Left colon (tissue), 2 donors: ENCODE measurements at regions not wholly inside any gene's neighbourhood (a gene's known extent, or its start where the extent isn't known, plus 50 kb on each side); places are given as distances from the start of the nearest gene placed in this dataset.
"Not testable (repeated sequence)": the region's sequence is repeated elsewhere in the genome, so short reads cannot be mapped to it uniquely, and the experiment has no call there.

ENCODE experiments used
- ATAC-seq: fragments of 200-7000 bp; cut with Tn5 transposase; one replicate; pipeline ENCODE4 v1.9.1; 2020; ENCODE audit warnings: mild to moderate bottlenecking, moderate library complexity
- DNase-seq, 2 donors: peaks; one replicate each; pipeline ENCODE4 v3.0.0-alpha.2; 2020
- intact Hi-C, 2 donors: fragments of 100-400 bp; cut with DNase I in 1 of 2; cut with micrococcal nuclease in 1 of 2; formaldehyde crosslinking; loops; one replicate each; pipeline versions ENCODE4 v1.11.2 to v1.14.0; 2022; cut with DNase I, micrococcal nuclease
- donor health status: DM: no; HTN: no; CAD: no.
- donor health status: DM: yes; HTN: yes; CAD: no.

DNA sequence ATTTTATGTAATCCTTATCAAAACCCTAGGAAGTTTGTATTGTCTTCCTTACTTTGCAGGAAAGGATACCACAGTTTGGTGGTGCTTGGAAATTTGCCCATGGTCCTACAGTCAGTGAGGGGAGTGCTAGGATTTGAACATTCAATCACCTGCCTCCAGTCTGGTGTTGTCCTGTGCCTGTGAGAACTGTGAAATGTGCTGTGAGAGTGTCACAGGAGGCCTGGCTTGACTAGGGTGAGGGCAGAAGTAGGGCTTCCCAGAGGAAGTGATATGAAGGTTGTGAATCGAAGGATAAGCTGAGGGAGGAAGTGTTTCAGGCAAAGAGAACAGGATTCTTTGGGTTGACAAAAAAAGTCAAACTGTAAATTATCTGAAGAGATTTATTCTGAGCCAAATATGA is 424.4 kb downstream of the TMEM135 start:
- DNase-seq (no peak), ATAC-seq (no peak)
- intact Hi-C loops = no loop called here

DNA sequence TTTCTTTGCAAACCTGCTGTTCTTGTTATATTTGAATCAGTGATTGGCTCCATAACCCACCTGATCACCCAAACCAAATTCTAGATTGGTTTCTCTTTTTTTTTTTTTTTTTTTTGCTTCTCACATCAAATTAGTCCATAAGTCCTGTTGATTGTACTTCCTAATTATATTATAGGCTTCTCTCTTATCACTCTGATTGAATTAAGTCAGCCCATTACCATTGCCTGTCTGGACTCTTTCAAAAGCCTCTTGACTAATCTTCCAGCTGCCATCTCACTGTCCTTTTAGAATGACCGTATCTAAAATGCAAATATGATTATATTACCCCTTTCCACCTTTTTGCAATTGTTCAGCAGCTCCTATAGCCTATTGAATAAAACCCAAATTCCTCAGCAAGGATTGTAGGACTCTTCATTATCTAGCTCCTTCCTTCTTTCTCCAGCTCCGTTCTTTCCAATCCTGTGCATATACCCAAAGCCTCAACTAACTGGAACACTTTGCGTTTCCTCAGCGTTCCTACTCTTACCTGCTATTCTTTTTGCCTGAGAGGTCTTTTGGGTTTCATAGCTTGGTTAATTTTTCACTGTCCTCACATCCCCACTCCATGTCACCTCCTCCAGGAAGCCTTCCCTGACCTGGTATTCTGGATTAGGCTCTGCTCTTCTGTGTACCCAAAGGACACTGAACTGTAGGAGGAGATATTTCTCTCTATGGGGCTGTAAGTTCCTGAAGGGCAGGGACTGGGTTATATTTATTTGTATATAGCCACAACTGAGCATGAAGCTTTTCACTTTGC is 423.3 kb downstream of the TMEM135 start:
- no peak for DNase-seq
- intact Hi-C loops = no loop called here
- ATAC-seq = no peak

DNA sequence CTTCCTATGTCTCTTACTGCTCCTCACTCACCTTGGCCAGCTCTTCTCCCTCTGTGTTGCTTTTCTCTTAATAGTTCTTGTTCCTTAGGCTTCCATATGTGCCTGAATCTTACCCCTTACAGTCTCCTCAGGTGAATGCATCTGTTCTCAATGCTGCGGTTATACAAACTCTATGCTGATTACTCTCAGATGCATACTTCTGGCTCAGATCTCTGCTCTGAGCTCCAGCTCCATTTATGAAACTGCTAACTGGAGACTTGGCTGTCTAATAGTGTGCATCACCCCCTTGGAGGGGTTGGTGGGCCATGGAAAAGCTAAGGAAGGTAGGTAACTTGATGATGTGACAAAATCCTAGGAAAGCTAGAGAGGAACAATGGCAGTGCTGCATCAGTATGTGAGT is 422.5 kb downstream of the TMEM135 start:
- intact Hi-C loops = no loop called here
- ATAC-seq (no peak), DNase-seq (no peak)

DNA sequence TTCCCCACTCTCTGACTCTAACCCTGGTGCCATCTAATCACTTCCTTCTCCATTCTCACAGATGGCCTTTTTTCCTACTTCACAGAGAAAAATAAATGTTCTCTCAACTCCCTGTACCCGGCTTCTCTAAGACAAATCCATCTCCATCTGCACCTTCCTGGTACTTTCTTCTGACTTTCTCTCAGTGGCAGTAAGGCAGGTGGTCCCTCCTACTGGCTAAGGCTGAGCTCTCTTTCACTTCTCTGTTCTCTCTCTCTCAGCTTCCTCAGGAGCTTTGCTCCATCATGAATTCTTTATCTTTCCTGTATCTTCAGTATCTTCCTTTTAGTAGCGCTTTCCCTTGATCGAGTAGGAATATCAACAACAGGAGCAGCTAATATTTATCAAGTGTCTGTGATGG is 421.6 kb downstream of the TMEM135 start:
- intact Hi-C loops = no loop called here
- DNase-seq (no peak), ATAC-seq (no peak)

DNA sequence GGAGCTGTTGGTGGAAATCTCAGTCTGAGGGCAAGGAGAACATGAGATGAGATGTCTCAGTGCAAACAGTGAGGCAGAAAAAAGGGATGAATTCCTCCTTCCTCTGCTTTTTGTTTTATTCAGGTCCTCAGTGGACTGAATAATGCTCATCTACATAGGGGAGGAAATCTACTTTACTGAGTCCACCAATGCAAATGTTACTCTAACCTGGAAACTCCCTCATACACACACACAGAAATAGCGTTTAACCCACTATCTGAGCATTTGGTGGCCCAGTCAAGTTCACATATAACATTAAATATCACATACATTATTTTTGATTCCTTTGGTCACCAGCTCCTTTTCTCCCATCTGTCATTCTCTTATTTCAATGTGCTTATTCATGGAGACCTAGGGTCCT is 418.8 kb downstream of the TMEM135 start:
- DNase-seq (no peak), ATAC-seq (no peak)
- intact Hi-C loops = no loop called here

DNA sequence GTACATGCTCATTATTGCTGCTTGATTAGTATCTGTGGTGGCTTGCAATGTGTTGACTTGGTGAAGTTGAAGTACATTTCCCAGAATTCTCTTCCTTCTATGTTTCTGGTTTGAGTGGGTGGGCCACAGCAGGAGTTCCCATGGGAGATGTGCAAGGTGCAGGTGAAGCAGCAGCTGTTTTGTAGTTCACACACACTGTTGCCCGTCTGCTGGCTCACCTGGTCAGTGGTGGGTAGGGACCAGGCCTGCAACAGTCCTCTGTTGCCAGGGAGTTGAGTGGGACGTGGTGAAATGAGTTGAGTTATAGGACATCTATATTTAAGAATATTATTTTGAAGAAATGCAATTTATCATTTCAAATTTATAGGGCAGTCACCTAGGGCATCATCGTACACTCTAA is 417.4 kb downstream of the TMEM135 start:
- intact Hi-C loops = no loop called here
- DNase-seq (no peak), ATAC-seq (no peak)

DNA sequence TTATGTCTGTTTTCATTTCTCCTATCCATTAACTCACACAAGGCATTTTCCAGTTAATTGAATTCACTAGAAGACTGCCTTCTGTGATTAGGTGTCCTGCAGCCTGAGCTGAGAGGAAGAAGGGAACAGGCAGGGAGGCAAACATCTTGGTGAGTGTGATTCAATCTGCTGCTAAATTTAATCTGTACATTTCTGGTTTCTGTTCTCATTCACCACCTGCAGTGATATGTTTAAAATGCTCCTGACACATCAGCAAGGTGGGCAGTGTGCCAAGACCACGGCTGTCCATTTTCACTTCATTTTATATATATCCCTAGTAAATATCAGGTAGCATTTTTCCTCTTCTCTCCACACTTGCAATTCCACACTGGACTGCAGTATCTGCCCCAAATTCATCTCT is 416.5 kb downstream of the TMEM135 start:
- DNase-seq = peak; percentile 26 to 29
- ATAC-seq = no peak
- intact Hi-C loops = no loop called here

DNA sequence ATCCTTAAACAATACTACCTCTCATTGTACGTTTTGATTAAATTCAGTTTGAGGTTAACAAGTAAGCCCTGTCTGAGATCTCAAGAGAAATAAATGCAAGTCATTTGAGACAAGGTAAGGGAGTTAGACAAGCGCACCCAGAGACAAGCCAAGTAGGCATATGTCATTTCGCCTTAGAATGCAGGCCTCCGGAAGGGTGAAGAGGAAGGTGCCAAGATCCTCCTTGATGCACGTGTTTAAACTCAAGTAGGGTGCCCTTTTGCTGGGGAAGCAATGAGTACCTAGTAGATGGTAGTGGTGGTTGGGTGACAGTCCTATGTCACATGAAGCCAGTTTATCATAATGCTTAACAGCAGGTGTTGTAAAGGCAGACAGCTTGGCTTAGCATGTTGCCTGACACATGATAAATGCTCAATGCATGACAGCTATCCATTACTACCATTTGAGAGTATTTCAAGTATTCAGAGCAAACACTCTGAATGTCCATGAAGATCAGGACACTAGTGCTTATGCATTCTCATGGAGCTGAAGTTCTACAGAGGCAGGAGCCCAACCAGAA is 415.9 kb downstream of the TMEM135 start:
- intact Hi-C loops = no loop called here
- no peak for ATAC-seq
- no peak for DNase-seq

DNA sequence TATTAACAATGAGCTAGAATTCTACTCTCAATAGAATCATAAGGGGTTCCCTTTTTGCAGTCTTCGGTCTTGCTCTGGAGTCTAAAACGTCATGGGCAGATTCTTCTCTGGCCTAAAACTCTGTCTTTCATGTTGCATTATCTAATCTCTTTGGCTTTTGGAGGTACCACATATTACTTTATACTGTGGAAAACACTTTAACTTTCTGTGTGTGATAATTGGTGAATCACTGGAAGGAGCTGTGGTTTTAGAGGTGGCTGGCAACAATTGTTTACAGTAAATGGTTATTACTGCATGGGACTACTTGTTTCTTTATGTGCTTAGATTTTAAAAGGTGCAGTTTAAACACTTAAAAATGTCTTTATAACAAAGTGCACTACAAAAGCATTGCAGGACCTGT is 414.3 kb downstream of the TMEM135 start:
- intact Hi-C loops, DNase-seq, ATAC-seq: not testable (repeated sequence)

DNA sequence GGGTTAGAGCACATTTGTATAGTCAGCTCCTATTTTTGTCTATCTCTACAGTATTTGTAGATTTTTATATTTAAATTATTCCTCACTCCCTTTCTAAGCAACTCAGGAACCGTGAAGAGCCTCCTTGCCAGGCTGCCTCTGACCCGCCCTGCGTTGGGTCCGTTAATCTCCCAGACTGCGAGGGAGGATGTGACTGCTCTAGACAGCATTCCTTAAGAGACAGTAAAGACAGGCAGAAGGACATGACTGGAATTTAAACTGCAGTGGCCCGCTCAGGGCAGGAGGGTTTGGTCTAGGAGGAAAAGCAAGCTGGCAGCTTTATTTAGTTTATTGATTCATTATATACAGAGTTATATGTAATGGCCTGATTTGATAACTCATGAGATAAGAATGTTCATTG is 413.7 kb downstream of the TMEM135 start:
- DNase-seq (no peak), ATAC-seq (no peak)
- intact Hi-C loops = no loop called here

DNA sequence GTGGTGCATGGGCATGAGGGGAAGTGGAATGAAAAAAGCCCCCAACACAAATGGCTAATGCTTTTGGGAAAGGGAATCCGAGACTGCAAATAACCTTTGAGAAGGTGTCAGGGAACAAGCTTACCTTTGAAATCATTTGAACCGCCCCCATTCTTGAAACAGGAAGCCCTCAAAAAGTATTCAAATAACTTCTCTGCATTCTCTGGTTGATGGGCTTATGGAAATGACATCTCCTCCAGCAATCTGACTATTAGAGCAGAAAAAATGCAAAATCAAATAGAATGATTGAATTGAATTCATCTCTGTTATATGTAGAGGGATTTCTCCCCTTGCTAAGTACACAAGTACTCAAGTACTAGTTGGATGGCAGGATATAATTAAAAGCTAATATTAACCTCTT is 409.9 kb downstream of the TMEM135 start:
- DNase-seq (no peak), ATAC-seq (no peak)
- intact Hi-C loops = no loop called here

DNA sequence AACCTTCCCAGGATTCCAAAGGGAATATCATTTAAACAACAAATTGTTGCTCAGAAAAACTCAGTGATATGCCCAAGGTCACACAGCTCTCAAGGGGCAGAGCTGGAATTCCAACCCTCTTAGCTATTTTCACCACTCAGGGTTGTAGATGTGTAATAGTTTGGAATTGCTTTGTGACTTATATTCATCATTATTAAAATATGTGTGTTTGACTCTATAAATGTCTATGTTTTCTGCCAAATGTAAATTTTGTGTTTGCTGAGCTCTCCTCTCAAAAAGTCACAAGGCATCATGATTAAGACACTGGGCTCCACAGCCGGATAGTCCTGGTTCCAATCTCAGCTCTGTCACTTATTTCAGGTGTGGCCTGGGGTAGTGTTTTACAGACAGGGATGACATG is 407.3 kb downstream of the TMEM135 start:
- no peak for ATAC-seq

DNA sequence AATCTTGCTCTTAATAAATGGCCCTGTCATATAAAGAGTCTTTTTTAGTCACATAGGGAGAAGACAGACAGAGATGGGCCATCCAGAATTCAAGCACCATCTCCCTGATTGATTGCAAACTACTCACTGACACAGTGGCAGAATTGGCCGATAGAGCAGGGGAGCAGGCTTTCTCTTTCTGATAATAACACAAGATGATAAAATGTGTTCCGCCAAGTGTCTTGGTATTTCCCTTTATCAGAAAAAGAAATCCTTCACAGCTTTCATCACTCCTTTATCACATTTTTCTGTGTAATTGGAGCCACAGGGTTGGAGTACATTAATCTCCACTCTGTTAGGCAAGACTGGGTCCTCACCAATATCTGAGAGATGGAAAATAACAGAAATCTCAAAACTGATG is 406.0 kb downstream of the TMEM135 start:
- no peak for DNase-seq
- intact Hi-C loops = no loop called here
- no peak for ATAC-seq

More for the DNA sequence above, 407.3 kb downstream of the TMEM135 start:
- DNase-seq = no peak
- intact Hi-C loops = no loop called here

DNA sequence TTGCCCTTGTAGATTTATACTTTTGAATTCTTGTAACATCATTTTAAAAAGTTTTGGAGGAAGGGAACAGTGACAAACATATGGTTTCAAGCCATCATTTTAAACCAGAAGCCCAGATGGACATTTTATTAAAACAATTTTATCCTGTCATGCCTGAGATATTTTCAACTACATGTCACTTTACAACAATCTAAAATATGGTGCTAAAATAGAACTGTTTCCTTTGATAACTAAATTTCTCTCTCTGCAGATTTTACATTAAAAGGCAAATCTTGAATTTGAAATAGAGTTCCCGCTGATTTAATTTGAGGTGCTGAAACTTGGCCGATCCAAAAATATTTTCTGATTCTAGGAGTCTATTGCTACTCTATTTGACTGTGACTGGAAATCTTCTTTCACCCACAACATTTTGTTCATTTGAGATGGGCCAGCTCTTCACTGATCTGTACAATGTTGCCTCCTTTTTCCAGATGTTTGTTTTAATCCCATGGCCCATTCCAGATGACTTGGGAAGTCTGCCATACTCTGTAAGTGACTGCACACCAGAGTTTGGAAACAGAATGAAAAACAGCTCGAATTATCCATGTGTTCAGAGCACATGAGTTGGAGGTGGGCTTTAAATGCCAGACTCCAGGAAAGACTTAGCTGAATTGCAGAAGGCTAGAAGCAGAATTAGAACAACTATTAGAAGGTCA is 402.5 kb downstream of the TMEM135 start:
- intact Hi-C loops = no loop called here
- no peak for DNase-seq
- ATAC-seq = no peak

DNA sequence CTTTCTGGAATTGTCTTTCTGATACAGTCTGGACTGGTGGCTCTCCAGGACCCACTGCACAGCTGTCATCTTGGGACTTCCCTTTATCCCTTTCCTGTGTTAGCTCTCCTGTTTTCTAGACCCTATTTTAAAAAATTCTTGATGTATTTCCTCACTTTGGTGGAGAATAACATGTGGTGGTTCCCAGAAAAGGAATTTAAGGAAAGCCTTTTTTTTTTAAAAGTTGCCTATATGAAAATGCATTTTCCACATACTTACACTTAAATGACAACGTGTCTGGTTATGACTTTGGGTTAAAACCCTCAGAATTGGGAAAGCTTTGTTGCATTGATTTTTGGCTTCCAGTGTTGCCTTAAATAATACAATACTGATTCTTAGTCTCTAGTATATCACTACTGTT is 400.7 kb downstream of the TMEM135 start:
- intact Hi-C loops = no loop called here
- DNase-seq = no peak
- ATAC-seq = no peak

DNA sequence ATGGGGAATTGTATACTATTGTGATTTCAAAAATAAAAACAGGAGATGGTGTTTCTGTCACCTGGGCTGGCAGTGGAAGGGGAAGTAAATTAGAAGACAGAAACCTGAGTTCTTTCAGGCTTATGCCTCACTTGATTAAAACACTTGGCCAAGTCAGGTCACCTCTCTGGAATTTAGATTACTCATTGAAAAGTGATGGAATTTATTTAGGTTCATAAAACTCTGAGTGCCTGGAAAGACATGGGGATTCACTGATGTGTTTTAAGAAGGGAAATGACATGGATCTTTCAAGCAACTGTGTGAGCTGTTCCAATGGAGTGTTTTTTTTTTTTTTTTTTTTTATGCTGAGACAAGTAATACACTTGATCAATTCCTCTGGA is 400.1 kb downstream of the TMEM135 start:
- ATAC-seq = no peak
- intact Hi-C loops = no loop called here
- DNase-seq = no peak

DNA sequence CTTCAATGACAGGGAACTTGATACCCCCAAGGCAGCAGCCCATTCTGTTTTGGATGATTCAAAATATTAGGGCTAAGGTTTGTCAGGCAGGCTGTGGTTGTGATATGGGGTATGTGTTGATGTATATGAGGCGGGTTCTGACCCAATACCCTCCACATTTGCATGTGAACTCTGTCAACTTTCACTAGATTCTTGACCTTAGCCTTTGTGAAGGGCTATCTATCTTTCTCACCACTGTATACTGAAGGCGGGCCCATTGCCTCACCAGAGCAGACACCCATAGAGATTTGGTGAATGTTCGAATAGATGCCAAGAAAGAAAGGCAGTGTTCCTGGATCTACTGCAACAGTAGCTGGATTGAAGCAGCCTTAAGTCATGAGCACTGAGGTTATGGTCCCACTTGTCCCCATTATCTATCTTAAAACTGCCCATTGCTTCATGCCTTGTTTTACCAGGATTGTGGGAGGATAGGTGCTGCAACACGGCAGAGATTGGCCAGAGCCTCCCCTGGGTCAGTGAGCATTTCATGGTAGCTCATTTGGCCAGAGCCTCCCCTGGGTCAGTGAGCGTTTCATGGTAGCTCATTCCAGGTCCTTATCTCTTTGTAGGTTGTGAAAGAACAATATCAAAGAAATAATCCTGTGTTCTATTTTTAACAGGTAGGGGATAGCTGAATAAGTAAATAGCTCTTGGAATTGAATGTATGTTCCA is 399.6 kb downstream of the TMEM135 start:
- ATAC-seq = no peak
- intact Hi-C loops = no loop called here

DNA sequence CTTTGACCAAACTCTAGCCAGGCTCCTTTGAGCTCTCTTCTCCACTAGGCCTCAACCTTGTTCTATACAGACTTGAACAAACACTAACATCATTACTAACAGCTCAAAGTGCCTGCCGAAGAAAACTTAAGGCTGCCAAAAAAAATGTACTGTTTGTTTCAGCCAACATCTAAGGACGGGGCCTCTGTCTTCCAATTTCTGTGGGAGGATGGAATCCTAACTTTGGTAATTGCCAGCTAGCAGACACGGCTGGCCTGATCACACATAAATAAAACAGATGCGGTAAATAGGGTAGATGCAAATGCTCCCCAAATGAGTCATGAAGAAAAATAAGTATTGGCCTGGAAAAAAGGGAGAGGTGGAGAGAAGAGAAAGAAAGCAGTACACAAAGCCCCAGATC is 394.3 kb downstream of the TMEM135 start:
- no peak for ATAC-seq
- DNase-seq = no peak
- intact Hi-C loops = no loop called here

More for the DNA sequence above, 399.6 kb downstream of the TMEM135 start:
- no peak for DNase-seq

DNA sequence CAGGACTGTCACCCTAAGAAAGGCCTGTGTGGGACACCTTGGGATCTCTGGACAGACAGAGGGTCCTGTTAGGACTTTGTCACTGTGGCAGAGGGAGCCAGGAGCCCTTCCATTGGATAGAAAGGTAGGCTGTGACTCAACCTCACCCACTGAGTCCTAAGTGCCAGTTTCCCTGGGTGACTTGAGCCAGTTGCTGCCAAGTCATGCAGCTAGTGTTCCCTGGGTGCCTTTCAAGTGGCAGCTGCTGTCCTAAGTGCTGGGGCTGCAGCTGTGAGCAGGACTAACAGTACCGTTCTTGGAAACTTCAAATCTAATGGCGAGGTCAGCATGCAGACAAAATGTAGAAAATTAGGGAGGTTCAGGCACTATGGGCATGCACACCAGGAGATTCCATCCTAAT is 393.7 kb downstream of the TMEM135 start:
- no peak for DNase-seq
- intact Hi-C loops = no loop called here

DNA sequence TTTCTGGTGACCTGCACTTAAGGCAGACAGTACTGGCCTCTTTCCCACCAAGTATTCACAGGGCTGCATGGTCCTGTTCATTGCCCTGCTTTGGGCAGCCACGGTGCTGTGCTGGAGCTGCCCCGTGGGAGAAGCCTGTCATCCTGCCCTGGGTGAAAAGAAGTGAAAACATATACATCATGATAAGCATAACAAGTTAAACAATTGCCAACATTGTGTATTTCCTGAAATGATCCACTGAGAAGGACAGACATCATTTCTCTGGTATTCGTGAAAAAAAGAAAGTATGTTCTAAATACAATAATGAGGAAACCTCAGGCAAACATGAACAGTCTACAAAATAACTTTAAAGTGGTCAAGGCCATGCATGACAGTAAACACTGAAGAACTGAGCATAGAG is 393.1 kb downstream of the TMEM135 start:
- intact Hi-C loops = no loop called here
- DNase-seq (no peak), ATAC-seq (no peak)

More for the DNA sequence above, 393.7 kb downstream of the TMEM135 start:
- ATAC-seq = no peak
